ENCODE measurements at regions not wholly inside any gene's neighbourhood (a gene's known extent, or its start where the extent isn't known, plus 50 kb on each side); places are given as distances from the start of the nearest gene placed in this dataset.

- H3K4me3 ChIP-seq (ENCODE audit: low read length), result no peak overlapping the region
- no peak for DNase-seq (ENCODE audit: low read depth, low spot score)
Measured at GRCh38 chr6:163630991-163631390, 216.5 kb downstream of the QKI start.

- no peak for DNase-seq (ENCODE audit: low read depth, low spot score)
- no peak overlapping the region for H3K4me3 ChIP-seq (ENCODE audit: low read length)
Measured at GRCh38 chr6:163630572-163630971, 216.1 kb downstream of the QKI start.

GRCh38 chr6:163630096-163630495, 215.6 kb downstream of the QKI start:
- H3K4me3 ChIP-seq (ENCODE audit: low read length), result no peak overlapping the region
- no peak for DNase-seq (ENCODE audit: low read depth, low spot score)
